ENCODE measurements at regions not wholly inside any gene's neighbourhood (a gene's known extent, or its start where the extent isn't known, plus 50 kb on each side); places are given as distances from the start of the nearest gene placed in this dataset.

DNA sequence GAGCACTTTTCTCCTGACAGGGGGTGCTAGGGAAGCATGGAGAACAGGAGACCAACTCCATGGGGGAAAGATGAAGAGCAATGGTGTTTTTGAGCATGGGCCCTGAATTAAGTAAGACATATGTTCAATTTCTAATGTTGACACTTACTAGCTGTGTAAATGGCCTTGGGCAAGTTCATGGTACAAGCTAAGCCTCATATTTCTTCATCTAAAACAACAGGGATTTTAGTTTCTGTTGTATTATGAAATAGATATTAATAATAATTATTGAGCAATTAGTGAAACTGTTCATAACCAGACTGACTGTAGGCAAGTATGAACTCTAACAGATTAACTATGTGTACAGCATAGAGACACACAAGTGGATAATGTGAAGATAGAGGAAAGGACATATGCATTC, 515.0 kb upstream of the FAT1 start:
- intact Hi-C loops (cut with DNase I): no loop called here

DNA sequence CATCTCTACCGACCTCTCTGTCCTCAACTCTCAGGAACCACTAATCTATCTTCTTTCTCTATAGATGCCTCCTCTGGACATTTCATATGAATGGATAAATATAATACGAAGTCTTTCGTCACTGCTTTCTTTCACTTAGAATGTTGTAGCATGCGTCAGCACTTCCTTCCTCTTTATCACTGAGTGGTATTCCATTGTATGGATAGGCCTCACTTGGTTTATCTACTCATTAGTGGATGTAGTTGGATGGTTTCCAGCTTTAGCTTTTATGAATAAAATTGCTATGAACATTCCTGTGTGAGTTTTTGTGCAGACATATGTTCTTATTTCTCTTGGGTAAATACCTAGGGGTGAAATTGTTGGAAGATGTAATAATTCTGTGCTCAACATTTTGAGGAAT, 528.2 kb upstream of the FAT1 start:
- intact Hi-C loops (cut with DNase I): no loop called here
- ATAC-seq (no peak), DNase-seq (no peak)

More for the DNA sequence above, 515.0 kb upstream of the FAT1 start:
- DNase-seq (no peak), ATAC-seq (no peak)

DNA sequence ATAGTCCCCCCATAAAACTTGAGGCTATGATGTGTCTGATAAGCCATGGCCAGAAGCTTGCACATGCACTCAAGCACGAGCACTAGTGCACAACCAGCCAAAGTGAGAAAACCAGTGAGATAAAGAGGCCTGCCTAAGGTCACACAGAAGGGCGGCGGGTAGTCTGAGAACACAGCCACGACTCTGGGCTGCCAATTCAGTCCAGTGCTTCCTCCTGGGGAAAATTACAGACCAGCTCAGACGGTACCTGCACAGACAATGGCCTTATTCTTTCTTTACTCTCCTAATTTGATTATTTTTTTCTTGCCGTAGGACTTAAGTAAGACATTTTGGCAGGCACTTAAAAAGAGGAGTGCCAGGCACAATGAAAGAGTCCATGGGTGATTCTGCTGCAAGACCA, 533.2 kb upstream of the FAT1 start:
- ATAC-seq: no peak
- no peak for DNase-seq
- intact Hi-C loops (cut with DNase I): no loop called here

DNA sequence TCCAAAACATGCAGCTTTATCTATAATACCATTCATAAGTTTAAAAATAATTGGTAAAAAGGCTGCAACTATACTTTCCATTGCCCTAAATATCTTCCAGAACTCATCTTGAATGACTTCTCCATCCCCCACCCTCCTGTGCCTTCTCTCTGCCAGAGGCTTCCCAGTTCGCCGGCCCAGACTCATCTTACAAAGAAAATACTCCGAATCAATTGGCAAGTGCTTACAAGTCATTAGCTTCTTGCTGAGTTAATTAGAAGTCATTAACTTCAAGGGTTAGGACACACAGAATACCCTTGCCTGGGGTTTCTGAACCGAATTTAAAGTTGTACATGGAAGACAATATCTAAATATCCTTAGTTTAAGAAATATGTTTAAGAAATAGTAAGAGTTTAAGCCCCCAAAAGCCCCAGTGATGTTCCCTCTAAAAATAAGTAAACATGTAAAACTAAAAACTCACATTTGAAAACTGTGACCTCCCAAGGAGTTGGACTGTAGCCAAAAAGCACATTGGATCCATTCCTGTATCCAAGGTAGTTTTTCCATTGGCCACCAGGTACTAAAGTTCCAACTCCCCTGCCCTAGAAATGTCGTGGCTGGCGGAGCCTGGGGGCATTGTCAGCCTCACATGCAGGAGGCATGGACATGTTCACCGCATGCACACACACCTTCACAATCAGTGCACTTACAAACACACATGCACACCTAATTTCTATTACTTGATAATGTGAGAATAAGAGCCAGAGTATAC, 535.2 kb upstream of the FAT1 start:
- DNase-seq: no peak
- intact Hi-C loops (cut with DNase I): no loop called here
- no peak for ATAC-seq

DNA sequence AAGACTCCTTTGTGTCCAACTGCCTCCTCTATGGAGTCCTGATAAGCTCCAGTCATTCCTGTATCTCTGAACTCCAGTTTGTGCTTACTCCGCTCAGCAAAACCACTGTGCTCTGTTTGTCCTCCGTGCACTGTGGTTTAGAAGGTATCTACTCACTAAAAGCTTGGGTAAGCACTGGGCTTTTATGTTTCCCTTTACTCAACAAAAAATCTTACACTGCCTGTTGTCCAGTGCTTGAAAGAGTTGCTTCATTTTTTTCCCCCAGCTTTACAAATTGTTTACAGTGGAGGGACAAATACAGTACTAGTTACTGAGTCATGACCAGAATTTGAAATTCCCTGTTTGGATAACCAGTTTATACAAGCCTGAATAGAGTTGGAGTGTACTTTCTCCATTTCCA, 545.3 kb upstream of the FAT1 start:
- ATAC-seq (no peak), DNase-seq (no peak)
- intact Hi-C loops (cut with DNase I): no loop called here

DNA sequence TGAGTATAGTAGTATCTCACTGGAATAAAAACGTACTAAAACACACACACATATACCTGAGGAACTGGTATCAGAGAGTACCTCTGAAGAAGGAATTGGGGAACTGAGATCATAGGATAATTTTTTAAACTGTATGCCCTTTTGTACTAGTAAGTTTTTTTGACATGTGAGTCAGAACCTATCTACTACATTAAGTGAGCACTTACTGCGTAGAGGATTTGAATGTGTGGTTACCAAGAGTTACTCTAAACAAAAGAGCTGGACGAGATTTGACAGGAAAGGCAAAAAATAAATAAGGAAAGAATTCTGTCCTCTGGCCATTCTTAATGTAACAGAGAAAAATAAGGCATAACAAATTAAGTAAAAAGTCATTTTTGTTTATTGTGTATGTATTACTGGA, 546.5 kb upstream of the FAT1 start:
- DNase-seq: no peak
- intact Hi-C loops (cut with DNase I): no loop called here
- ATAC-seq: no peak

DNA sequence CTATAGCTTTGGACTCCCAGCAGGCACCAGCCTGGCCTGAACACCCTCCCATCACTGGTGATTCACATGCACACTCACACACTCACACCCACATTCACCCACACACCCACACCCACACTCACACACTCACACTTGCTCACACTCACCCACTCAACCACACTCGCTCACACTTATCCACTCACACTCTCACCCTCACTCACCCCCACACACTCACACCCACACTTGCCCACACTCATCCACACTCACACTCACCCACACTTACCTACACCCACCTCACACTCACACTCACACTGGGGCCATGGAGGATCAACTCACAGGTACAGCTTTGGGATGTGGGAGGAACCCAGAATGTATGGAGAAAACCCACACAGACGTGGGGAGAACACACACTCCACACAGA, 548.2 kb upstream of the FAT1 start:
- ATAC-seq: no peak
- intact Hi-C loops (cut with DNase I): no loop called here

DNA sequence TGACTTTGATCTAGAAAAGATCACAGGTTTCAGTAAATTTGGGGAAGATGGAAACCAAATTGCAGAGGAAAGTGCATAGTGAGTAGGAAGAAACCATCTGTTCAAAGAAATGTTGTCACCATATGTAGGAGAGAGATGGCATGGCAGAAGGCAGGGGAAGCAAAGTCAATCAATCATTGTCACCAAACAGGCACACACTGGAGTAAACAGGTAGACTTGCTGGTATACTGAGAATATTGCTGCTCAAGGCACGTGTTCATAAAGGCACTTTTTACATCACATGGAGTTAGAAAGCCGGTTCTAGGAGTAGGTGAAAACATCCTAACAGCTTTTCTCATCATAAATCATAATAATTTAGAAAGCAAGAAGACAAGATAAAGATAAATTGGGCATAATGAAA, 550.5 kb upstream of the FAT1 start:
- intact Hi-C loops (cut with DNase I): no loop called here
- DNase-seq (no peak), ATAC-seq (no peak)

More for the DNA sequence above, 548.2 kb upstream of the FAT1 start:
- no peak for DNase-seq

DNA sequence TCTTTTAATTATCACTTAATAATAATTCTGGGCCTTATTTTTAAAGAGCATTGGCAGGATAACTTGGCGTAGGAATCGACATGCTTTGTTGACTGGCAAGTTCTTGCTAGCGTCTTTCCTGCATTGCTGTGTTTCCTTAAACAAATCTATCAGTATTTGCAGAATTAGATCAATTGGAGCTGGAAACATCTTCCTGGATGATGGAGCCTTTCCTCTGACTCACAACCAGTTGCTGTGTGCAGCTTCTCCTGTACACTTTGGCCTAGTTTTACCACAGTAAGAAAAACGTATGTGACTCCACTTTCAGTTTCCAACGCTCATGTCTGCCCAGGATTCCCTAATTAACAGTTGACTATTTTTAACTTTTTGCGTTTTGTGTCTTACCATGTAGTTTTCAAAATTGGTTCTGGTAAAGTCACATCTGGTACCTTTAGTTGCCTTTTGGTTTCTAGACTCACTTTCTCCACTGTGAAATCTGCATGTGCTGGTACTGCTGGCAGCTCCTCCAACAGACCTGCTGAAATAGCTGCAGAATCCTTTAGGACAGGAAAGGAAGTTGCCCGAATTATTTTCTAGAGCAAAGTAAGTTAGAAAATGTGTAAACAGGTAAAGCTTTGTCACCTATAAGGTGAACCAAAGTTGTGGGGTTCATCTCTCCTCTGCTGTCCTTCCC, 553.2 kb upstream of the FAT1 start:
- intact Hi-C loops (cut with DNase I): no loop called here
- ATAC-seq: no peak
- no peak for DNase-seq

DNA sequence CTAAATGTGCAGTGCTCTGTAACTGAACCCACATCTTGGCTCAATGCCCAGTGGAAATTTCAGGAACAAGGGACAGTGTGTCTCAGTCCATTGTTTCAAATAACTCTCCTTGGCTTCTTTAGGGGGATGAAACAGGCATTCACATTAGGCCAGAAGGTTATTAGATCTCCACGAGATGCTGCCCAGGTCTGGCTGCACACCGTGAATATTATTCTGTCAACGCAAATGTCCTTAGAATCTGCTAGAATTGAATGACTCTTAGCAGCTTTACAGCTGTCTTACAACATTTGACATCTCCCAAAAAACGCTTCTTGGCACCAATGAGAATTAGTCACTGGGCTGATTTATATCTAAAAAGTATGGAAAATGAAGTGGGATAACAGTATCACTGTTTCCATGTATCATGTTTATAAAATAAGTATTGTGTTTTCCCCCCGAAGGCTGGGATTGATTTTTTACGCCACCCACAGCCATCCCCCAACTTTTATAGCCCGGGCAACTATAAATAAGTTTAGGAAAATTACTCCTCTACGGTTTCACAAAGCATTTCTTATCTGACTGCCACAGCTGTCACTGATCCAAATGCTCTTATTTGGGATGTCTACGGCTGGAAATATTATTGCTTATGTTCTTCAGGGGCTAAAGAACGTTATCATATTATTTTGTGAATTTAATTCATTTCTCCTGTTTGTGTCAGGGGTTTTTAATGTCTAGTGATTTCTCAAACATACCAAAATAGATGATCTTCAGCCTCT, 559.7 kb upstream of the FAT1 start:
- ATAC-seq: no peak
- DNase-seq: no peak
- intact Hi-C loops (cut with DNase I): no loop called here

DNA sequence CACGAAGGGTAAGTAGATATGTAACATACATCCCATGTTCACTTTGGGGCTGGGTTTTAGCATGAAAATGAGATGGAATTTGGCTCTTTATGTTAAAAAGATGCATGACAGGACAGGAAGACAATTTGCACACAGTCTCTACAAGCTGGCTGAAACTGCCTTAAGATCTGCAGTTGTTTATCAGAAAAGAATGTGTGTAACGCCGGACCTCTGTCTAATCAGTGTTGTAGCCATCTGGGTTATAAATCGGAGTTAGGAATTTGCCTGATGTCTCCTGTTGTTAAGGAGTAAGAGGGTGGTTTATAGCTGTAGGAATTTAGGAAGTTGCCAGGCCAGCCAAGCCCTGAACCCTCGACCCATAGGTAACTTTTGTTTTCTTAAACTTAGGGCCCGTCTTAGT, 562.9 kb upstream of the FAT1 start:
- intact Hi-C loops (cut with DNase I): no loop called here
- ATAC-seq: no peak
- DNase-seq: no peak

DNA sequence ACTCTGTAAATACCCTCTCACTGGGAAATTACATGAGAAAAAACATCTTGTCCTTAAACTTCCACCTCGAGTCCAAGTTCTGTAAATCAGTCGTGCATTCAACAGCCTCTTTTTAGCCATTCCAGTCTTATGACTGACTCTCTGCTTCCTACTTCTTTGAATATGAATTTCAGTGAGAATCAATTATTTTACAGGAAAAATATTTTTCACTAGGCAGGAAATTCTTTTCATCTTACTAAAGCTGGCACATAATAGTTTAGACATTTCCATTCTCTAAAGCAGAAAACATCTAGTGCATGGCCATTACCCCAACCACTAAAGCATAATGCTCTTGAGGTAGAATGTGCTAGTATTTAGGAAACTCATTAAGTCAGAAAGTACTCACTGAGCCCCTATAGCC, 565.7 kb upstream of the FAT1 start:
- intact Hi-C loops (cut with DNase I): no loop called here
- DNase-seq (no peak), ATAC-seq (no peak)

DNA sequence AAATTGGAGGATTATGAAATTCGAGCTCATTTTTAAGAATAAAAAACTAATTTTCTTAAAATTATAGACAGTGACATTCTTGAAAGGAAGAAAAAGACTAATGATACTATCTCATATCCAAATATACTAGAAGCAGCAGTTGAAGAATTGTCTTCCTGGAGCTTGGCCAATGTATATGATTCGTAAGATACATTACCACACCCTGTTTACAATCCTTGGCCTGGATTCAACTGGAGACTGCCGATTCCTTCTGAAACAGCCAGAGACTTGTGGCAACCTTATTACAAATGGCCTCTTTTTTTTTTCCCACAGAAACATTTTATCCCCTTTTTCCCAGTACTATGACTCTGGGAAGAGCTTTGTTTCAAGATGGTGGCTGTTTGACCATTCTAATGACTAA, 571.2 kb upstream of the FAT1 start:
- DNase-seq (no peak), ATAC-seq (no peak)
- intact Hi-C loops (cut with DNase I): no loop called here

DNA sequence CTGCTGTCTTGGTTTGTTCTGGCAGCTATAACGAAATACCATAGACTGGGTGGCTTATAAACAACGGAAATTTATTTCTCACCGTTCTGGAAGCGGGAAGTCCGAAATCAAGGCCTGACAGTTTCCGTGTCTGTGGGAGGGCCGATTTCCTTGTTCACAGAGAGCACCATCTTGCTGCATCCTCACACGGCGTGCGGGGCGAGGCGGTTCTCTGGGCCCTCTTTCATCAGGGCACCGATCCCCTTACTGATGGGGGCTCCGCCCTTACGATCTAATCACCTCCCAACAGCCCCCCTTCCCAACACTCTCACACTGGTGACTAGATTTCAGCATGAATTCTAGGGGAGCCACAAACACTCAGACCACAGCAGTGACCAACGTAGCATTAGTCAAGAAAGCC, 578.3 kb upstream of the FAT1 start:
- no peak for ATAC-seq
- no peak for DNase-seq
- intact Hi-C loops (cut with DNase I): no loop called here

DNA sequence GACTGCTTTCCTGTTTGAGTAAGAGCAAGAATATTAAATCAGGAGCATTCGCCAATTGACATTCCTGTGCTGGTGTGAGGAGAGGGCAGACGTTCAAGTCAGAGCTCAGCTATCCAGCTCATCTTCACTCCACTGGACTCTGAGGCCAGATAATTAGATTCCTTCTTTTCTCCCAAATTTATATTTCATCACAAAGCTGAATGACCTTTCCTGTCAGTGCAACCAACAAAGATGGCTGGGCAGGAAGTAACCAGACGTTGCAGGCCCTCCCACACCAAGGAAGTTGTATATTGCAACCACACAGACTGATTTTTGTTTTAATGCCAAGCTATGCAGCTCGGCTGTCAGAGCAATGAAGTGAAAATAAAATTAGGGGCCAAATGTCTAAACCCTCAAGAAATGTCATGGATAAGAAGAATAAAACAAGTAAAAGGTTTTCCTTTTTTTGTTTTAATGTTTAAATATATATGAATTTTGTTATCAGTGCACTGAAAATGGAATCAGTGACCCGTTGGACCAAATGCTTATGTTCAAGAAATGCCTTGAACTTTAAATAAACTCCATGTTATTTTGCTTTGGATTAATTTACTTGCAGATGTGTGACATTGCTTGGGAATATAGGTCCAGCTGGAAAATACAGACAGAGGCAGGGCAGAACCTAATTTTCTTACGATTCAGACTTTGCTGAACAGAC, 578.9 kb upstream of the FAT1 start:
- DNase-seq (no peak), ATAC-seq (peak in 1 of 2 donors; percentile 26)
- intact Hi-C loops (cut with DNase I): no loop called here

DNA sequence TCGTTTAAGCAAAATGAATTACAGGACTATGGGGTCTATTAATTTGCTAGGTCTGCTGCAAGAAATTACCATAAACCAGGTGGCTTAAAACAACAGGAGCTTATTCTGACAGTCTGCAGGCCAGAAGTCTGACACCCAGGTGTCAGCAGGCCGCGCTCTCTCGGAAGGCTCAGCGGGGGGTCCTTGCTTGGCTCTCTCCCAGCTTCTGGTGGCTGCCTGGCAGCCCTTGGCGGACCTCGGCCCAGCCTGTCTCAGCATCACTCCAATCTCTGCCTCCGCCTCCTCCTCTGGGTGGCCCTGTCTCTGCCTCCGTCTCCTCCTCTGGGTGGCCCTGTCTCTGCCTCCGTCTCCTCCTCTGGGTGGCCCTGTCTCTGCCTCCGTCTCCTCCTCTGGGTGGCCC, 580.5 kb upstream of the FAT1 start:
- intact Hi-C loops (cut with DNase I): no loop called here
- DNase-seq (no peak), ATAC-seq (no peak)

DNA sequence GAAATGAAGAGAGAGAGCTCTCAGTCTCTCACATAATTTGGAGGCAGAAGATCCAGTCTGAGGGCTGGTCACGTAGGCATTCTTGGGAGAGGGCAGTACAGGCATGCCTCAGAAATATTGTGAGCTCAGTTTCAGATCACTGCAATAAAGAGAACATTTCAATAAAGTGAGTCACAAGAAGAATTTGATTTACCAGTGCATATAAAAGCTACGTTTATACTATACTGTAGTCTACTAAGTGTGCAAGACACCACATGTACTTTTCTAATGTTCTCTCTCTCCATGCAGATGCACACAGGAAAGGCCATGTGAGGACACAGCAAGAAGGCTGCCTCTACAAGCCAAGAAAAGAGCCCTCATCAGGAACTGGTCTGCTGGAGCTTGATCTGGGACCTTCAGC, 583.5 kb upstream of the FAT1 start:
- DNase-seq (no peak), ATAC-seq (no peak)
- intact Hi-C loops (cut with DNase I): no loop called here

DNA sequence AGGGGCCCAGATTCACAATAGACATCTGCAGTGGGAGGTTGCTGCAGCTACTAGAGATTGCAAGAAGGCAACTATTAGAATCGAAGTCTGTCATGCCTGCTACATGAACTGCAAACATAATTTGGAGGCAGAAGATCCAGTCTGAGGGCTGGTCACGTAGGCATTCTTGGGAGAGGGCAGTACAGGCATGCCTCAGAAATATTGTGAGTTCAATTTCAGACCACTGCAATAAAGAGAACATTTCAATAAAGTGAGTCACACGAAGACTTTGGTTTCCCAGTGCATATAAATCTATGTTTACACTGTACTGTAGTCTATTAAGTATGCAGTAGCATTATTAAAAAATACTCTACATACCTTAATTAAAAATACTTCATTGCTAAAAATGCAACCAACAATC, 585.8 kb upstream of the FAT1 start:
- intact Hi-C loops (cut with DNase I): no loop called here
- ATAC-seq (no peak), DNase-seq (no peak)

DNA sequence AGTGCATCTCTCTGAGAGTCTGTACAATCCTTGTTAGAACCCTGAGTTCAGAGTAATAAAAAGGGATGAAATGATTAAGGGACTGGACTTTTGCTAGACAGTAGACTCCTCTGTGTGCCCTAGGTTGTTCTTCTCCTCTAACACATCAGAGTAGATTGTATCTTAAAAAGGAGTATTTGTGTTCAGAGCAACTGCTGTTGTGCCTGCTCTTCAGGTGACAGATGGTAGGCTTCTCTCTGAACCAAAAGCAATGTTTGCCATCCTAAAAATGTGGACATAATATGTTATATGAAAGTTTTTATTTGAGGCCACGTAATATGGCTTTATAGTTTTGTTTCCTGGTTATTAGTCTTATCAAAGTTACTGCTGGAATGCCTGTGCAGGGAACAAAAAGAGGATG, 588.6 kb upstream of the FAT1 start:
- no peak for ATAC-seq
- DNase-seq: no peak

DNA sequence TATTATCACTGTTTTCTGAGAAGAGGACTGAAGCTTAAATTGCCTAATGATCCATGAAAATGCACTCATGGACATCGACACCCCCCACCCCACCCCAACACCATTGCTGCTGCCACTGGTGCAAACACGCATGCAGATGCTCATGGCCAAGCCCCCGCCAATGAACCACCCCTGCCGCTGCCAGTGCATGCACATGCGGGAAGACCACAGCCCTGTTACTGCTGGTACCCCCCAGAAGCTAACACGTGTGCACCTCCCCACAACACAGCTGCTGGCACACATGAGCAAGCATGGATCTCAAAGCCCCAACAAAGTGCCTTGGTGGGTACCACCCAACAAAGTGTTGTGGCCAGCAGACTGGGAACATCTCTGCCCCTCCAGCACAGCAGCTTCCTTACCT, 594.1 kb upstream of the FAT1 start:
- intact Hi-C loops (cut with DNase I): no loop called here
- ATAC-seq: no peak
- no peak for DNase-seq

More for the DNA sequence above, 588.6 kb upstream of the FAT1 start:
- intact Hi-C loops (cut with DNase I): no loop called here
